GM13977 (cell line): ENCODE measurements at regions not wholly inside any gene's neighbourhood (a gene's known extent, or its start where the extent isn't known, plus 50 kb on each side); places are given as distances from the start of the nearest gene placed in this dataset.

ENCODE experiments used
- DNase-seq: peaks from one replicate; pipeline ENCODE4 v3.0.0; 2012; ENCODE audit warnings: low spot score
- in situ Hi-C: fragments of 300-500 bp; cut with MboI; formaldehyde crosslinking; loops from one replicate; pipeline ENCODE4 v1.12.0; 2022; ENCODE audit warnings: low sequenced_read_pairs, low pct_unique_long_range_greater_than_20kb, mixed read lengths, inconsistent platforms; ENCODE audit not compliant: unreplicated experiment
- TF ChIP-seq, protein P1 (sequence below): IDR thresholded peaks from 2 replicates; pipeline ENCODE4 v1.5.1; 2012; ENCODE audit warnings: mild to moderate bottlenecking, control low read depth; ENCODE audit not compliant: insufficient read depth; ENCODE audit errors: extremely low read depth, missing control alignments

DNA sequence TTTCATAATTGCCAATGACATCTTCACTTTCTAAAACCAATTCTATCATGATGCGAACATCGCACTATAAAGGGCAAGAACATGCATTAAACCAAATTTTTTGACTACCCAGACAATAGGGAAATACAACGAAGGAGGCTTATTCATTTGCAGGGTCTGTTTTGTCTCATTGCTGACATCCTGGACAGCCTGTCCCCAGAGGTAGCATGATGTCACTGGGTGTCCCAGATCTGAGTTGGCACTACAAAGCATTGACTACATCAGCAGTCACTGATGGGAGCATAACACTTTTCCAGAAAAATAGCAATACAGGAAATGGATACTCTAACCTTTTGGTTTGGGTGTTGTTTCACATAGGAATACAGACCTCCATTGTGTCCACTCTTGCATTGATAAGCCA lies 180.3 kb downstream of the TMEM182 start:
- no peak for DNase-seq
- TF ChIP-seq, protein P1, sequence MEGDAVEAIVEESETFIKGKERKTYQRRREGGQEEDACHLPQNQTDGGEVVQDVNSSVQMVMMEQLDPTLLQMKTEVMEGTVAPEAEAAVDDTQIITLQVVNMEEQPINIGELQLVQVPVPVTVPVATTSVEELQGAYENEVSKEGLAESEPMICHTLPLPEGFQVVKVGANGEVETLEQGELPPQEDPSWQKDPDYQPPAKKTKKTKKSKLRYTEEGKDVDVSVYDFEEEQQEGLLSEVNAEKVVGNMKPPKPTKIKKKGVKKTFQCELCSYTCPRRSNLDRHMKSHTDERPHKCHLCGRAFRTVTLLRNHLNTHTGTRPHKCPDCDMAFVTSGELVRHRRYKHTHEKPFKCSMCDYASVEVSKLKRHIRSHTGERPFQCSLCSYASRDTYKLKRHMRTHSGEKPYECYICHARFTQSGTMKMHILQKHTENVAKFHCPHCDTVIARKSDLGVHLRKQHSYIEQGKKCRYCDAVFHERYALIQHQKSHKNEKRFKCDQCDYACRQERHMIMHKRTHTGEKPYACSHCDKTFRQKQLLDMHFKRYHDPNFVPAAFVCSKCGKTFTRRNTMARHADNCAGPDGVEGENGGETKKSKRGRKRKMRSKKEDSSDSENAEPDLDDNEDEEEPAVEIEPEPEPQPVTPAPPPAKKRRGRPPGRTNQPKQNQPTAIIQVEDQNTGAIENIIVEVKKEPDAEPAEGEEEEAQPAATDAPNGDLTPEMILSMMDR: no peak
- in situ Hi-C loops: no loop called here

DNA sequence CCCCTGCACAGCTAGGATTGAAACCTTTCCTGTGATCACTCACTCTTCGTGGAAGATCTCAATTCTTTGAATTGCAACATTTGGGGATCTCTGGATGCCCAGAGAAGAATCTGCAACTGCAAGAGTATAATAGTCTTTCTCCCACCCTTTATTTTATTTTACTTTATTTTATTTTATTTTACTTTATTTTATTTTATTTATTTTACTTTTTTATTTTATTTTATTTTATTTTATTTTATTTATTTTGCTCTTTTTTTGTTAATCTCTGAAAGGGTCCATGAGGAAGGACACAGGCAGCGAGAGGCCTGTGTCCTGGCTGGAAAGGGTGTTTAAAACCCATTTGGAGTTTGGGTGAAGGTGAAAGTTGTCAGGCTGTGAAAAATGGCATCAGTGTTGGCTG lies 181.4 kb downstream of the TMEM182 start:
- in situ Hi-C loops: no loop called here
- TF ChIP-seq, protein P1: no peak
- DNase-seq: no peak

DNA sequence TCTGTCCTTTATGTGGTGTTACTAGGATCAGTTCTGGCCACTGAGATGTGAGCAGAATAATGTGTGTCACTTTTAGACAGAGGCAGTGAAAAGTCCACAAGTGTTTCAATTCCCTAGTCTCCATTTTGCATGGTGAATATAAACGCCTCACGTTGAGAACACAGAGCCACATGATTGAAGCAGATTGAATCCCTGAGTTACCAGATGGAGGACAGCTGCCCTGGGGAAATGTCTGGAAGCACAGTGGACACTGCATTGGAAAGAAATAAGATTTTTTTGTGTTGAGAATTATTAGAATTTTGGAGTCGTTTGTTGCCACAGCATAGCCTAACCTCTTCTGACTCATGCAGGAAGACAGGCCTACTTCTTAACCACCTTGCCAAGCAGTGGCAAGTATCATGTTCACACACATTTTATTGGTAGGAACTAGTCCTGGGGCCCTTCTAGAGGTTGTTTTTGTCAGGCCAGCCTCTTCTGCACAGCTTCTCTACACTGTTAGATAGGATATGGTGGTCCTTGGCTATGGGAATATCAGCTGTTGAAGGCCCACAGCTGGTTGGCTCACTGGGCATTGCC lies 188.6 kb downstream of the TMEM182 start:
- TF ChIP-seq, protein P1: no peak
- in situ Hi-C loops: no loop called here
- DNase-seq: no peak

DNA sequence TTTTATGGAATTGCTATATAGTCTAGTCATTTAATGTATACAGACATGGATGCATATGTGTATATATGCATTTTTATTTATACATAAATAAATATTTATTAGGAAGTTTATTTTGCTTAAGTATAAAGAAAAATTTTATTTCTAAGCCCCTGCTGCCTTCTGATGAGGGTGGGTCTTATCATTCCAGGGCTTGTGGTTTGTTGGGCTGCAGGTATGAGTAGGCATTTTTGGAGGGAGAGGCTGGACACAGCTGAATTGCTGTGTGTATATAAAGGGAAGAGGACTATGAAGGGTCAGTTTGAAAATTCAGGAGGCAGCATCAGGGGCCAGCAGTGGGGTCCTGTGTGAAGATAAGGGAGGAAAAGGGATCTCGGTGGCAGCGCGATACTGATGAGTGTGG lies 189.4 kb downstream of the TMEM182 start:
- in situ Hi-C loops: no loop called here
- TF ChIP-seq, protein P1: no peak
- DNase-seq: no peak

DNA sequence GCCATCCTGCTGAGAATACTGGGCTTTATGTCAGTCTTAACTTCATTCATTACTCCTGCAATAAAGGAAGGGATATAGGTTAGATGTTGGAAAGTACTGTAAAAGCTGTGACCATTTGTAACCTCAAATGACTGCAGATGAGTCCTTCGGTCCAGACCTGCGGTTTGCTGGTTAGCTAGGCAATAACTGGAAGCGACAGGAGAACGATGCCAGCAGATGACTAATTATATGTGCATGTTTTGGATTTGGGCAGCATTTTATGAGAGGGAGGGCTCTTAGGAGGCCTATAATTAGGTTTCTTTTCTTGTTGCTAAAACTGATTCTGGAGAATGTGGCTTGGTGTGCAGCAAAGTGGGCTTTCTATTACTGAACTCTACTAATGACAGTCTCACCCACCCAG lies 205.6 kb downstream of the TMEM182 start:
- TF ChIP-seq, protein P1: no peak
- in situ Hi-C loops: no loop called here
- no peak for DNase-seq

DNA sequence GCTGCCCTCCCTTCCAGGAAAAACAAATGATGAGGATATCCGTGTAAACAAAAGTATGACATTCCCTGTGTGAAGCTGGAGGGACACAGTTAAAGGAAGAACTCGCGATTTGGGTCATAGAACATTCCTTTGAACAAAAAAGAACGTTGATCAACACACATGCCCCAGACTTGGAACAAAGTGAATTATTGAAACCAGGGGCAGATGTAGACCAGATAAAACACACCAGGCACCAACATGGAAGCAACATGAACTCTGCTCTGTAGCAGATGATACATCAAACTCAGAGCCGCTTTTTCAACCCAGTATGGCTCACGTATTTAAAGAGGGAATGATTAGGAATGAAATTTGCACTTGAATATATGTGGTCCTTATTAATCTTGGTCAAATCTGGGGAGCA lies 206.5 kb downstream of the TMEM182 start:
- in situ Hi-C loops: no loop called here
- TF ChIP-seq, protein P1: no peak
- no peak for DNase-seq

DNA sequence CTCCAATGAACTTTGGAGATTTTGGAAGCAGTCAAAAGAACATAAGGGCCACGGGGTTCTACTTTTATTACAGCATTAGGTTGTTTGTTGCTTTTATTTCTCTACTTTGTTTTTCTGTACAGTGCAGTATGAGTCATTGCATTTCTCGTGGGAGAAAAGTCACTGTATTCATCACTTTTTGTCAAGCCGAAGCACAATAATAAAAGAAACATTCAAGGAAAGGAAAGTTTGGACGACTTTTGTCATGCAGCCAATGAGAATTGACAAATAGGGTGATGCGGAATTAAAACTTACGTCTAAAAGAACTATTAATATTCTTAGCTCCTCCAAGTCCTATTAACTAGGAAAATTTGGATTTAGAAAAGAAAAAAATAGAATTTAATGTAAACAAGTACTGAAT lies 209.9 kb downstream of the TMEM182 start:
- TF ChIP-seq, protein P1: no peak
- no peak for DNase-seq
- in situ Hi-C loops: no loop called here
